HCT116 (cell line): ENCODE measurements at regions not wholly inside any gene's neighbourhood (a gene's known extent, or its start where the extent isn't known, plus 50 kb on each side); places are given as distances from the start of the nearest gene placed in this dataset.

Experiments used
- ATAC-seq: fragments of 200-7000 bp; cut with Tn5 transposase; 2 replicates; pipeline ENCODE4 v1.9.1; 2020; ENCODE audit warnings: mild to moderate bottlenecking, moderate library complexity
- BruUV-seq: library from RNA; stranded (reverse); fragments of 400-500 nt; replicated peaks from 2 replicates; lab custom pipeline; 2021; lab: Mats Ljungman, UMichigan
- CTCF ChIA-PET: fragments of 300-600 bp; sonication (Branson Sonifier 250); formaldehyde crosslinking; loops from one replicate; lab custom pipeline; 2021; ENCODE audit warnings: antibody characterized with exemption; lab: Charles Lee
- POLR2A ChIA-PET: fragments of 300-600, 350-600 bp; sonication (Branson Sonifier 250); formaldehyde crosslinking; loops from one replicate; lab custom pipeline; 2021; ENCODE audit warnings: antibody characterized with exemption; lab: Charles Lee
- RAD21 ChIA-PET, 2 experiments: fragments of 300-600 bp; sonication (Branson Sonifier 250); formaldehyde crosslinking; loops; one replicate each; lab custom pipeline; 2023; ENCODE audit warnings: low total read pairs in 2 of 2; ENCODE audit not compliant: uncharacterized antibody in 2 of 2, unreplicated experiment in 2 of 2, low non-redundant PET in 1 of 2; lab: Charles Lee
- DNase-seq: peaks from one replicate; pipeline ENCODE4 v3.0.0-alpha.2; 2010; ENCODE audit warnings: low read depth, low spot score
- H2AFZ ChIP-seq: fragments of 200-600 bp; shearing (Covaris generic), sonication (generic); 2 replicates; pipeline ENCODE4 v1.6.1; 2017; ENCODE audit warnings: low read depth, mixed run types, mixed read lengths, antibody characterized with exemption, low read length; ENCODE audit not compliant: poor library complexity, severe bottlenecking
- H3K27ac ChIP-seq: 2 replicates; pipeline ENCODE4 v1.5.1; 2012; ENCODE audit warnings: low read depth, low read length
- H3K27me3 ChIP-seq: fragments of 200-600 bp; sonication (generic); 2 replicates; pipeline ENCODE4 v1.6.1; 2016; ENCODE audit warnings: mixed run types, low read length, mixed read lengths; ENCODE audit not compliant: insufficient read depth
- H3K36me3 ChIP-seq, 2 experiments: fragments of 200-500 bp in 1 of 2; fragments of 200-600 bp in 1 of 2; sonication (Bioruptor generic) in 1 of 2; sonication (generic) in 1 of 2; 2 replicates each; pipeline versions ENCODE4 v1.5.1 to v1.6.1; 2014 to 2016; ENCODE audit warnings: low read length in 2 of 2, inconsistent platforms in 1 of 2, mixed read lengths in 1 of 2, mixed run types in 1 of 2; ENCODE audit not compliant: insufficient read depth in 2 of 2, control insufficient read depth in 1 of 2
- H3K4me1 ChIP-seq, 2 experiments: fragments of 200-600 bp in 1 of 2; sonication (generic) in 1 of 2; 2 replicates each; pipeline versions ENCODE4 v1.5.1 to v1.6.1; 2012 to 2017; ENCODE audit warnings: low read length in 2 of 2, inconsistent platforms in 1 of 2, mild to moderate bottlenecking in 1 of 2, mixed read lengths in 1 of 2, mixed run types in 1 of 2, moderate library complexity in 1 of 2; ENCODE audit not compliant: insufficient read depth in 2 of 2, control insufficient read depth in 1 of 2
- H3K4me2 ChIP-seq: fragments of 200-600 bp; sonication (generic); 2 replicates; pipeline ENCODE4 v1.6.1; 2017; ENCODE audit warnings: mixed run types, low read length, mixed read lengths
- H3K4me3 ChIP-seq, 2 experiments: fragments of 200-600 bp in 1 of 2; sonication (generic) in 1 of 2; replicated peaks in 1 of 2; 2 replicates each; pipeline ENCODE4 v1.5.1; 2011 to 2016; ENCODE audit warnings: low read length in 2 of 2, control low read depth in 1 of 2, low read depth in 1 of 2, mild to moderate bottlenecking in 1 of 2, mixed read lengths in 1 of 2, mixed run types in 1 of 2
- H3K79me2 ChIP-seq: fragments of 200-600 bp; sonication (generic); 2 replicates; pipeline ENCODE4 v1.6.1; 2017; ENCODE audit warnings: mild to moderate bottlenecking, mixed run types, low read length, moderate library complexity, mixed read lengths; ENCODE audit not compliant: insufficient read depth
- H3K9ac ChIP-seq: fragments of 200-600 bp; sonication (generic); 2 replicates; pipeline ENCODE4 v1.6.1; 2016; ENCODE audit warnings: low read length, mixed read lengths
- H3K9me2 ChIP-seq: fragments of 200-600 bp; sonication (generic), shearing (Covaris generic); 2 replicates; pipeline ENCODE4 v1.6.1; 2017; ENCODE audit warnings: mixed run types, mild to moderate bottlenecking, moderate library complexity; ENCODE audit not compliant: insufficient read depth
- H3K9me3 ChIP-seq, 2 experiments: fragments of 200-500 bp in 1 of 2; fragments of 200-600 bp in 1 of 2; sonication (Bioruptor generic) in 1 of 2; sonication (generic) in 1 of 2; 2 replicates each; pipeline ENCODE4 v1.6.1; 2014 to 2017; ENCODE audit warnings: low read length in 2 of 2, mixed read lengths in 2 of 2, inconsistent platforms in 1 of 2, low read depth in 1 of 2, mild to moderate bottlenecking in 1 of 2, mixed run types in 1 of 2, moderate library complexity in 1 of 2; ENCODE audit not compliant: control insufficient read depth in 1 of 2, insufficient read depth in 1 of 2
- H4K20me1 ChIP-seq: fragments of 200-600 bp; sonication (generic), shearing (Covaris generic); 2 replicates; pipeline ENCODE4 v1.6.1; 2017; ENCODE audit warnings: mixed run types, mild to moderate bottlenecking, moderate library complexity; ENCODE audit not compliant: insufficient read depth
- FOSL1 ChIP-seq: IDR thresholded peaks from 2 replicates; pipeline ENCODE4 v1.6.1; 2012; ENCODE audit warnings: low read depth
- JUND ChIP-seq: IDR thresholded peaks from 2 replicates; pipeline ENCODE4 v1.6.1; 2012
- POLR2AphosphoS5 ChIP-seq: IDR thresholded peaks from 2 replicates; pipeline ENCODE4 v1.6.1; 2011; ENCODE audit warnings: mild to moderate bottlenecking, low read depth, low read length, moderate library complexity
- ZNF274 ChIP-seq: fragments of 200-500 bp; sonication (Bioruptor generic); IDR thresholded peaks from 2 replicates; pipeline ENCODE4 v1.6.1; 2014; ENCODE audit warnings: mild to moderate bottlenecking, low read depth, low read length, inconsistent platforms
- intact Hi-C: fragments of 100-400 bp; cut with micrococcal nuclease; formaldehyde crosslinking; loops from 2 replicates; pipeline ENCODE4 v1.10.0; 2022
- TF ChIP-seq, protein P1 (sequence below): IDR thresholded peaks from 2 replicates; pipeline ENCODE4 v1.6.1; 2012; ENCODE audit warnings: low read depth
- TF ChIP-seq, protein P2 (sequence below): IDR thresholded peaks from 2 replicates; pipeline ENCODE4 v1.6.1; 2012
- TF ChIP-seq, protein P3 (sequence below), 3 experiments: fragments of 200-600 bp in 1 of 3; sonication (generic) in 1 of 3; IDR thresholded peaks in 2 of 3; conservative IDR thresholded peaks in 1 of 3; 2 replicates each; pipeline ENCODE4 v1.5.1; 2012 to 2017; ENCODE audit warnings: low read depth in 2 of 3, low read length in 2 of 3, antibody characterized with exemption in 1 of 3, borderline replicate concordance in 1 of 3, control low read depth in 1 of 3, mild to moderate bottlenecking in 1 of 3, mixed read lengths in 1 of 3, mixed run types in 1 of 3, moderate library complexity in 1 of 3; ENCODE audit not compliant: insufficient read depth in 1 of 3

DNA sequence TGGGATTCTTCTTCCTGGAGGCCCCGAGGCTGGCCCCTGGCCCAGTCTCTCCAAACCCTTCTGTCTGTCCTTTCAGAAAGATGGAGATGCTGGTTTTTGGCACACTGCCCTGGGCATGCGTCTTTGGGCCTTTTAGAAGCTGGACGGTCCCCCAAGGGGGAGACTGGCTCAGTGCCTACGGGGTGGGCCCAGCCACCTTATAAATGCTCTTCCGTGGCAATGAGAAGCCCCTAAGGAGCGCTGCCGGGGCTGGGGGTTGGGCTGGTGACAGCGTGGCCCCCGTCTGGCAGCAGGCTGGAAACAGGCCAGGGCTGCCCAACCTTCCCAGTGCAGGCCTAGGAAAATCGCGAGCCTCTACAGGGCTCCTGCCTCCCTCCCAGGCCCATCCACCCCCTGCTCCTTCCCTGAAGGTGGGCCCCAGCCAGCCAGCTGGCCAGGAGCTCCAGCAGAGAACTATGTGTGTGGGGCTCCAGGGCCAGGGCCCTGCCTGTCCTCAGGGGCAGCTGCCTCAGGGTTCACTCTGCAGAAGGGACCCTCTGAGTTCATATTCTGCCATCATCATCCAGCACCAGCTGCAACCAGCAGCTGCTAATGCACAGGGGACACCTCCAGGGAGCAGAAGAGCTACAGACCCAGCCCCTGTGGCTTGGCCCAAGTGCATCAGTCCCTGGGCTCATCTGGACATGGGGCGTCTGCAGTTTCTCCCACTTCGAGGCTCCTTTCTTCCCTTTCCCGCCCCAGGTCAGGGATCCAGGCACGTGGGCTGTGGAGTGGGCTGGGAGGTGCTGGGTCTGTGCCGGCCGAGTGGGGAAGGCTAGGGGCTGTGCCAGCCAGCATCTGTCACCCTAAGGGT, 107.6 kb upstream of the OTOS start:
- no peaks in the 10 kb centered on the region for H3K79me2 ChIP-seq
- TF ChIP-seq, protein P1, sequence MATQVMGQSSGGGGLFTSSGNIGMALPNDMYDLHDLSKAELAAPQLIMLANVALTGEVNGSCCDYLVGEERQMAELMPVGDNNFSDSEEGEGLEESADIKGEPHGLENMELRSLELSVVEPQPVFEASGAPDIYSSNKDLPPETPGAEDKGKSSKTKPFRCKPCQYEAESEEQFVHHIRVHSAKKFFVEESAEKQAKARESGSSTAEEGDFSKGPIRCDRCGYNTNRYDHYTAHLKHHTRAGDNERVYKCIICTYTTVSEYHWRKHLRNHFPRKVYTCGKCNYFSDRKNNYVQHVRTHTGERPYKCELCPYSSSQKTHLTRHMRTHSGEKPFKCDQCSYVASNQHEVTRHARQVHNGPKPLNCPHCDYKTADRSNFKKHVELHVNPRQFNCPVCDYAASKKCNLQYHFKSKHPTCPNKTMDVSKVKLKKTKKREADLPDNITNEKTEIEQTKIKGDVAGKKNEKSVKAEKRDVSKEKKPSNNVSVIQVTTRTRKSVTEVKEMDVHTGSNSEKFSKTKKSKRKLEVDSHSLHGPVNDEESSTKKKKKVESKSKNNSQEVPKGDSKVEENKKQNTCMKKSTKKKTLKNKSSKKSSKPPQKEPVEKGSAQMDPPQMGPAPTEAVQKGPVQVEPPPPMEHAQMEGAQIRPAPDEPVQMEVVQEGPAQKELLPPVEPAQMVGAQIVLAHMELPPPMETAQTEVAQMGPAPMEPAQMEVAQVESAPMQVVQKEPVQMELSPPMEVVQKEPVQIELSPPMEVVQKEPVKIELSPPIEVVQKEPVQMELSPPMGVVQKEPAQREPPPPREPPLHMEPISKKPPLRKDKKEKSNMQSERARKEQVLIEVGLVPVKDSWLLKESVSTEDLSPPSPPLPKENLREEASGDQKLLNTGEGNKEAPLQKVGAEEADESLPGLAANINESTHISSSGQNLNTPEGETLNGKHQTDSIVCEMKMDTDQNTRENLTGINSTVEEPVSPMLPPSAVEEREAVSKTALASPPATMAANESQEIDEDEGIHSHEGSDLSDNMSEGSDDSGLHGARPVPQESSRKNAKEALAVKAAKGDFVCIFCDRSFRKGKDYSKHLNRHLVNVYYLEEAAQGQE, result no peak
- TF ChIP-seq JUND (no peak), ZNF274 (no peak), POLR2AphosphoS5 (no peak), FOSL1 (no peak)
- TF ChIP-seq, protein P2, sequence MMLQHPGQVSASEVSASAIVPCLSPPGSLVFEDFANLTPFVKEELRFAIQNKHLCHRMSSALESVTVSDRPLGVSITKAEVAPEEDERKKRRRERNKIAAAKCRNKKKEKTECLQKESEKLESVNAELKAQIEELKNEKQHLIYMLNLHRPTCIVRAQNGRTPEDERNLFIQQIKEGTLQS, result no peak
- TF ChIP-seq, protein P3, sequence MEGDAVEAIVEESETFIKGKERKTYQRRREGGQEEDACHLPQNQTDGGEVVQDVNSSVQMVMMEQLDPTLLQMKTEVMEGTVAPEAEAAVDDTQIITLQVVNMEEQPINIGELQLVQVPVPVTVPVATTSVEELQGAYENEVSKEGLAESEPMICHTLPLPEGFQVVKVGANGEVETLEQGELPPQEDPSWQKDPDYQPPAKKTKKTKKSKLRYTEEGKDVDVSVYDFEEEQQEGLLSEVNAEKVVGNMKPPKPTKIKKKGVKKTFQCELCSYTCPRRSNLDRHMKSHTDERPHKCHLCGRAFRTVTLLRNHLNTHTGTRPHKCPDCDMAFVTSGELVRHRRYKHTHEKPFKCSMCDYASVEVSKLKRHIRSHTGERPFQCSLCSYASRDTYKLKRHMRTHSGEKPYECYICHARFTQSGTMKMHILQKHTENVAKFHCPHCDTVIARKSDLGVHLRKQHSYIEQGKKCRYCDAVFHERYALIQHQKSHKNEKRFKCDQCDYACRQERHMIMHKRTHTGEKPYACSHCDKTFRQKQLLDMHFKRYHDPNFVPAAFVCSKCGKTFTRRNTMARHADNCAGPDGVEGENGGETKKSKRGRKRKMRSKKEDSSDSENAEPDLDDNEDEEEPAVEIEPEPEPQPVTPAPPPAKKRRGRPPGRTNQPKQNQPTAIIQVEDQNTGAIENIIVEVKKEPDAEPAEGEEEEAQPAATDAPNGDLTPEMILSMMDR (IDR thresholded peaks at IDR 0.05 in 2 of 3, conservative IDR thresholded peaks at IDR 0.05 in 1 of 3; ENCODE audit: borderline replicate concordance in 1 of 3, insufficient read depth in 1 of 3, low read depth in 2 of 3, low read length in 2 of 3), result no peak
- no peaks in the 10 kb centered on the region for H4K20me1 ChIP-seq
- H3K9ac ChIP-seq, result no peak overlapping the region
- no peak for DNase-seq
- no peak overlapping the region for H3K4me3 ChIP-seq
- no peak for ATAC-seq
- no peaks in the 10 kb centered on the region for H3K9me3 ChIP-seq
- H2AFZ ChIP-seq, result no peak overlapping the region
- H3K27ac ChIP-seq, result no peak overlapping the region
- H3K36me3 ChIP-seq, result no peaks in the 10 kb centered on the region
- no peak overlapping the region for H3K4me2 ChIP-seq
- no peaks in the 10 kb centered on the region for H3K9me2 ChIP-seq
- POLR2A ChIA-PET, result no interaction called here
- BruUV-seq, result no TSS peak
- H3K4me1 ChIP-seq, result peaks cover 28 to 44% of the 10 kb centered on the region in 2 experiments
- H3K27me3 ChIP-seq, result no peaks in the 10 kb centered on the region
- intact Hi-C loops, result no loop called here
- RAD21 ChIA-PET, result no interaction called here
- CTCF ChIA-PET, result interaction anchor here (1.0 kb wide), 1 partner anchor 15 kb away, joined by 3 read pairs; no protein-coding TSS in a partner anchor
